H1 (cell line): ENCODE measurements at regions not wholly inside any gene's neighbourhood (a gene's known extent, or its start where the extent isn't known, plus 50 kb on each side); places are given as distances from the start of the nearest gene placed in this dataset.

ENCODE experiments used
- ATF3 ChIP-seq: IDR thresholded peaks from 2 replicates; pipeline ENCODE4 v1.6.1; 2011; ENCODE audit warnings: low read depth, mild to moderate bottlenecking, low read length; ENCODE audit not compliant: insufficient read depth
- CTCF ChIP-seq, 3 experiments: IDR thresholded peaks; 1 replicate in 2 of 3; 2 replicates in 1 of 3; pipeline versions ENCODE4 v1.5.1 to v1.6.1; 2011; ENCODE audit warnings: low read length in 3 of 3, mild to moderate bottlenecking in 3 of 3, inconsistent platforms in 2 of 3, low read depth in 1 of 3, moderate library complexity in 1 of 3; ENCODE audit not compliant: insufficient read depth in 1 of 3; ENCODE audit errors: control extremely low read depth in 1 of 3
- EZH2 ChIP-seq: fragments of 200-600 bp; sonication (generic); IDR thresholded peaks from 2 replicates; pipeline ENCODE4 v1.7.1; 2012; ENCODE audit warnings: low read depth, mild to moderate bottlenecking, moderate library complexity, low read length, inconsistent platforms; ENCODE audit not compliant: severe bottlenecking
- MAFK ChIP-seq: IDR thresholded peaks from 2 replicates; pipeline ENCODE4 v1.6.1; 2012; ENCODE audit warnings: low read depth, mild to moderate bottlenecking, improper control_type of control experiment, low read length
- POLR2AphosphoS5 ChIP-seq: IDR thresholded peaks from 2 replicates; pipeline ENCODE4 v1.6.1; 2011; ENCODE audit warnings: low read depth, low read length
- RAD21 ChIP-seq, 2 experiments: IDR thresholded peaks in 1 of 2; conservative IDR thresholded peaks in 1 of 2; 2 replicates each; pipeline ENCODE4 v1.6.1; 2011; ENCODE audit warnings: low read depth in 2 of 2, low read length in 2 of 2, improper control_type of control experiment in 1 of 2, inconsistent platforms in 1 of 2, mild to moderate bottlenecking in 1 of 2, moderate library complexity in 1 of 2
- RXRA ChIP-seq: IDR thresholded peaks from 2 replicates; pipeline ENCODE4 v1.6.1; 2011; ENCODE audit warnings: low read depth, mild to moderate bottlenecking, low read length, moderate library complexity; ENCODE audit not compliant: insufficient read depth
- TAF1 ChIP-seq: IDR thresholded peaks from 2 replicates; pipeline ENCODE4 v1.6.1; 2011; ENCODE audit warnings: mild to moderate bottlenecking, low read depth, low read length

GRCh38 chr4:73681776-73682175, 58.6 kb upstream of the CXCL8 start:
- TF ChIP-seq ATF3 (no peak), MAFK (no peak), EZH2 (no peak), CTCF (IDR thresholded peaks at IDR 0.05; ENCODE audit: control extremely low read depth in 1 of 3, insufficient read depth in 1 of 3, low read depth in 1 of 3, low read length in 3 of 3) (no peak), POLR2AphosphoS5 (no peak), RXRA (no peak), TAF1 (no peak), RAD21 (IDR thresholded peaks at IDR 0.05 in 1 of 2, conservative IDR thresholded peaks at IDR 0.05 in 1 of 2; ENCODE audit: low read depth in 2 of 2, low read length in 2 of 2) (no peak)
